ENCODE measurements at regions not wholly inside any gene's neighbourhood (a gene's known extent, or its start where the extent isn't known, plus 50 kb on each side); places are given as distances from the start of the nearest gene placed in this dataset.

DNA sequence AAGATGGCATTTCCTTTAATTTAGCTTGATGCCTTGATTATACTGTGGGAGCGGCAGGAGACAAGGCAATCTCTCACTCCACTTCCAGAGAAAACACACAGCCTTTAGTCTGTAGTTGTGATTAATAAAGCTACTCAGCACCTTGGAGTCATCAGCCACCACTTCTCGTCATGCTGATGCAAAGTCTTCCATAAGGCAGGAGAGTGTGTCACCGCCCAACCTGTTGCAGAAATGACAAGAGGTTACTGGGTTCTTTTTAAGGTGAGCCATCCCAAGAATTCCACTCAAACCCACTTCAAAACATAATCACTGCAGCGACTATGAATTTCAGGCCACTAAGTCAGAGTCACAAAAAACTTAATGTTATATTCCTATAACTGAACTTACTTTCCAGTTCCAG lies 223.9 kb upstream of the TOX3 start:
- no peaks in the 10 kb centered on the region for H3F3A ChIP-seq (replicated peaks; ENCODE audit: low read depth)
- no peaks in the 10 kb centered on the region for H3K36me3 Mint-ChIP-seq (ENCODE audit: low read depth)
- no peak for ATAC-seq

More for the DNA sequence above, 223.9 kb upstream of the TOX3 start:
- DNase-seq (ENCODE audit: low spot score): no peak
- H3K4me1 Mint-ChIP-seq: no peaks in the 10 kb centered on the region
- Histone ChIP-seq H2AFZ (no peak overlapping the region), H3K4me3 (no peak overlapping the region), H3K36me3 (ENCODE audit: insufficient read depth) (no peaks in the 10 kb centered on the region), H3K9me2 (ENCODE audit: insufficient read depth) (0 out of 2 replicates have a peak, but pooled peaks cover 10% of the 10 kb centered on the region), H3K4me2 (no peak overlapping the region), H3K27ac (ENCODE audit: low read depth) (no peak overlapping the region), H4K20me1 (replicated peaks; ENCODE audit: insufficient read depth) (no peaks in the 10 kb centered on the region), H3K79me2 (replicated peaks; ENCODE audit: insufficient read depth) (no peaks in the 10 kb centered on the region), H3K27me3 (ENCODE audit: insufficient read depth) (no peaks in the 10 kb centered on the region), H3K4me1 (ENCODE audit: insufficient read depth) (no peaks in the 10 kb centered on the region)
- 0 out of 3 replicates have a peak, but pooled peaks cover 4% of the 10 kb centered on the region for H3K9me3 Mint-ChIP-seq
- TF ChIP-seq ZNF462 (CRISPR knock-in tag; IDR thresholded peaks at IDR 0.05): no peak
- TF ChIP-seq, protein P1, sequence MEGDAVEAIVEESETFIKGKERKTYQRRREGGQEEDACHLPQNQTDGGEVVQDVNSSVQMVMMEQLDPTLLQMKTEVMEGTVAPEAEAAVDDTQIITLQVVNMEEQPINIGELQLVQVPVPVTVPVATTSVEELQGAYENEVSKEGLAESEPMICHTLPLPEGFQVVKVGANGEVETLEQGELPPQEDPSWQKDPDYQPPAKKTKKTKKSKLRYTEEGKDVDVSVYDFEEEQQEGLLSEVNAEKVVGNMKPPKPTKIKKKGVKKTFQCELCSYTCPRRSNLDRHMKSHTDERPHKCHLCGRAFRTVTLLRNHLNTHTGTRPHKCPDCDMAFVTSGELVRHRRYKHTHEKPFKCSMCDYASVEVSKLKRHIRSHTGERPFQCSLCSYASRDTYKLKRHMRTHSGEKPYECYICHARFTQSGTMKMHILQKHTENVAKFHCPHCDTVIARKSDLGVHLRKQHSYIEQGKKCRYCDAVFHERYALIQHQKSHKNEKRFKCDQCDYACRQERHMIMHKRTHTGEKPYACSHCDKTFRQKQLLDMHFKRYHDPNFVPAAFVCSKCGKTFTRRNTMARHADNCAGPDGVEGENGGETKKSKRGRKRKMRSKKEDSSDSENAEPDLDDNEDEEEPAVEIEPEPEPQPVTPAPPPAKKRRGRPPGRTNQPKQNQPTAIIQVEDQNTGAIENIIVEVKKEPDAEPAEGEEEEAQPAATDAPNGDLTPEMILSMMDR (conservative IDR thresholded peaks at IDR 0.05; ENCODE audit: low read depth in 2 of 2): no peak
- TF ChIP-seq EZH2phosphoT487 (IDR thresholded peaks at IDR 0.05; ENCODE audit: unreplicated experiment): no peak
- no peak for TF ChIP-seq EZH2 (IDR thresholded peaks at IDR 0.05; ENCODE audit: low read depth, unreplicated experiment)
- TF ChIP-seq, protein P2, sequence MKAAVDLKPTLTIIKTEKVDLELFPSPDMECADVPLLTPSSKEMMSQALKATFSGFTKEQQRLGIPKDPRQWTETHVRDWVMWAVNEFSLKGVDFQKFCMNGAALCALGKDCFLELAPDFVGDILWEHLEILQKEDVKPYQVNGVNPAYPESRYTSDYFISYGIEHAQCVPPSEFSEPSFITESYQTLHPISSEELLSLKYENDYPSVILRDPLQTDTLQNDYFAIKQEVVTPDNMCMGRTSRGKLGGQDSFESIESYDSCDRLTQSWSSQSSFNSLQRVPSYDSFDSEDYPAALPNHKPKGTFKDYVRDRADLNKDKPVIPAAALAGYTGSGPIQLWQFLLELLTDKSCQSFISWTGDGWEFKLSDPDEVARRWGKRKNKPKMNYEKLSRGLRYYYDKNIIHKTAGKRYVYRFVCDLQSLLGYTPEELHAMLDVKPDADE (IDR thresholded peaks at IDR 0.05): no peak
- TF ChIP-seq STAT1 (IDR thresholded peaks at IDR 0.05; ENCODE audit: unreplicated experiment): no peak
- no peak for TF ChIP-seq REST (IDR thresholded peaks at IDR 0.05; ENCODE audit: unreplicated experiment)
- TF ChIP-seq NANOG (IDR thresholded peaks at IDR 0.05; ENCODE audit: borderline replicate concordance): no peak
- TF ChIP-seq CREB1 (CRISPR knock-in tag; IDR thresholded peaks at IDR 0.05; ENCODE audit: low read depth): no peak
- H3K27ac Mint-ChIP-seq: no peak overlapping the region
- H3K4me3 Mint-ChIP-seq: no peak overlapping the region
- no peaks in the 10 kb centered on the region for H3K27me3 Mint-ChIP-seq (ENCODE audit: insufficient read depth, low read depth, poor library complexity)

All from GM23338 (cell line).